Kidney tubule cell (primary cell): ENCODE measurements at regions not wholly inside any gene's neighbourhood (a gene's known extent, or its start where the extent isn't known, plus 50 kb on each side); places are given as distances from the start of the nearest gene placed in this dataset.

Source experiments
- DNase-seq: peaks from one replicate; pipeline ENCODE4 v3.0.0-alpha.2; 2018; ENCODE audit warnings: low spot score

- no peak for DNase-seq
Measured at GRCh38 chr12:20264026-20264425, 104.3 kb upstream of the PDE3A start.

DNA sequence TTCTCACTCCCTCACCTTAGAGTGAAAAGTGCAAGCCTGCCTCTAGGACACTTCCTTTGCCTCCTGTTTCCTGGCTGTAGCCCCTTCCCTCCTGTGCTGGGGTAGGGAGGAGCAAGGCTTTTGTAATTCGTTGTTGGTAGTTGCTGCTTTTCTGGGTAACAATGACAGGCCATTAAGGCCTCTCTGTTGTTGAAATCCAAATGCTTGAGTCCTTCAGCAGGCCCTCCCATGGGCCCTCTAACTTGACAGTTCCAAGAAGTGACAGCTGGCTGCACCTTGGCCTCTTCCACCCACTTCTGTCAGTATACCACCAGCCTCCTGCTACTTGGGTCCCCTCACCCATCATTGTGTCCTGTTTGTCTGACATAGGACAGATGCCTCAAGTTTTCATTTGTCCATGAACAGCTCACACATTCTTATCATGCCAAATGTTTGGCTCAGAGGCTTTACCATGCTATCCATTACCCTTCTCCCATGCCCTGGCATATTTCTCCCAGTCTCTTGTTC is 103.7 kb upstream of the PDE3A start:
- peak; percentile 48 for DNase-seq

DNA sequence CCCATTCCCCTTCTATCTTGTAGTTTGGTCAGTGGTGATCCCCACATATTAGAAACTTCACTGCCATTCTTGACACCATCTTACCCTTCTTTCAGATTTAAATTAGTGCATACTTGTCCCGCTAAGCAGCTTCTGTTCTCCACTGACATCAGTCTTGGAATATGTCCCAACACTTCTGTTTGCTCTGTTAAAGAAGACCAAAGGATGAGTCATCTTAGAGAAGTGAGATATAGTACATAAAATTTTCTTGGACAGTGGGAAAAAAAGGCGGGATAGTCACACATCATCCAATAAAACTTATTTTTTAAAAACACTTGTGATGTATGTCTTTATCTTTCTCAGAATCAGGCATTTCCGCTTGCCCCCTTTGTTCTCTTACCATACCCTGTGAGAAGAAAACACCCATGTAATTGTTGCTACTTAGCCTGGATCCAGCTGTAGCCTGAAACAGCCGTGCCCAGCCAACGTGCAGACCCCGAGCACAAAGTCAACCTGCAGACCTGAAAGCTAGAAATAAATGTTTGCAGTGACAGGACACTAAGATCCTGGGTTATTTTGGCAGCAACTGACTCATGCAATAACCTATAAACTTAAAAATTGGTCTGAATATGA is 100.1 kb upstream of the PDE3A start:
- DNase-seq = peak; percentile 37

GRCh38 chr12:20268771-20269170 is 99.6 kb upstream of the PDE3A start:
- DNase-seq = no peak

GRCh38 chr12:20269337-20270067 is 98.8 kb upstream of the PDE3A start:
- DNase-seq = no peak

GRCh38 chr12:20270557-20270956 is 97.8 kb upstream of the PDE3A start:
- DNase-seq = no peak

DNA sequence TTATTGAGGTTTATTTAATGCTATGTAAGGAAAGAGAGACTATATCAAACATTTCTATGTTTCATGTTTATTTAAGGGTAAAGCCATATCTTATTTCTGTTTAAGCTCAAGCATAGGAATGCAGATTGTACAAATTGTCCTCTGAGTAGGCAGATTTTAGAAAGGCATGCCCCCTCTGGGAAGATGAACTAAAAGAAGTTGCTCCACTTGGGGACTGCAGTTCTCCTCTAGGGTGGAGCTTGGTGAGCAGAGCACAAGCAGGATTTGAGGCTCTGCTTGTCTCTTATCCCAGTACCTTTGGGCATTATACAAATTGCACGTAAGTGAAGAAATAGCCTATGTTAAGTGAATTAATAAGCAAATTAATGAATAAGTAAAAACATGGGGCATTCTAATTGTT is 96.2 kb upstream of the PDE3A start:
- DNase-seq = no peak

- no peak for DNase-seq
Measured at GRCh38 chr12:20272801-20273200, 95.5 kb upstream of the PDE3A start.

GRCh38 chr12:20274008-20274407 is 94.3 kb upstream of the PDE3A start:
- DNase-seq = no peak

GRCh38 chr12:20278276-20278675 is 90.1 kb upstream of the PDE3A start:
- no peak for DNase-seq

DNA sequence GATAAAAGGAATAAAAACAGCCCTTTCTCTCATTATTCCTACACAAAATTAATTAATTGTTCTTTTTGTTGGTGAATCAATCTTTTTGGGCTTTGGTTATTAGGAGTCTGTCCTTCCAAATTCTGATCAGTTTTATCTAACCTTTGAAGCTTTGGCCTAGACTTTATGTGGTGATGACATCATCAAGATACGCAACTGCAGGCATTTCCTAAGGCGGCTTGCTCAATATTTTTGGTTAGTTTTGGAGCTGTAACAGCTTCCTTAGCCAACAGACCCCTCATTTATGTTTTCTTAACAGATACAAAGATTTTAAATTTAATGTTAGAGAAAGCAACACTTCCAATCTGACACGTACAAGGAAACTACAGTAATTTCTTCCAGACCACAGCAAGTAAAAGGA is 87.8 kb upstream of the PDE3A start:
- no peak for DNase-seq

- no peak for DNase-seq
Measured at GRCh38 chr12:20282401-20282800, 85.9 kb upstream of the PDE3A start.

DNA sequence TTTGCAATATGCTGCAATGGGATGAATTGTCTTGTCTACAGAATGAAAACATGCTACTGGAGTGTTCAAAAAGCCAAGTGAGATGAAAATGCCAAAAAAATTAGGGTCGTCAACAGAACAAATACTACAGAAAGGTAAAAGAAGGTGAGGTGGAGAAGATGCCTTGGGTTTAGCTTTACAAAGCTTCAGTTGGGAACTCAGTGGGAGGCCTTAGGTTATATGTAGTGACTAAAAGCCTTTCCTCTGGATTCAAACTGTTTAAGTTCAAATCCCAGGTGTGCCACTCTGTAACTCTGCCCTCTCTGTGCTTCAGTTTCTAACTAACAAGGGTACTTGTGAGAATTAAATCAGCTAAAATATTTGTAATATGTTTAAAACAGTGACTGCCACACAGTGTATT is 84.9 kb upstream of the PDE3A start:
- no peak for DNase-seq

DNA sequence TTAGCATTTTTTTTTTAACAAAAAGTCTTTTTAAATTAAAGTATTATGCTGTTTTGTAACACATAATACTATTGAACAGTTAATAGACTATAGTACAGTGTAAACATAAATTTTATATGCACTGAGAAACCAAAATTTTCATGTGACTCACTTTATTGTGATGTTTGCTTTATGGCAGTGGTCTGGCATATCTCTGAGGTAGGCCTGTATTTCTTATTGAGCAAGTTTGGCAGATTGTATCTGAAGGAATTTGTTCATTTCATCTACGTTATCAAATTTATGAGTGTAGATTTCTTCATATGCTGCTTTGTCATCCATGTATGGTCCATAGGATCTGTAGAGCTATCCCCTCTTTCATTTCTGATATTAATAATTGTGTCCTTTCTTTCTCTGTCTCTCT is 78.8 kb upstream of the PDE3A start:
- no peak for DNase-seq

DNA sequence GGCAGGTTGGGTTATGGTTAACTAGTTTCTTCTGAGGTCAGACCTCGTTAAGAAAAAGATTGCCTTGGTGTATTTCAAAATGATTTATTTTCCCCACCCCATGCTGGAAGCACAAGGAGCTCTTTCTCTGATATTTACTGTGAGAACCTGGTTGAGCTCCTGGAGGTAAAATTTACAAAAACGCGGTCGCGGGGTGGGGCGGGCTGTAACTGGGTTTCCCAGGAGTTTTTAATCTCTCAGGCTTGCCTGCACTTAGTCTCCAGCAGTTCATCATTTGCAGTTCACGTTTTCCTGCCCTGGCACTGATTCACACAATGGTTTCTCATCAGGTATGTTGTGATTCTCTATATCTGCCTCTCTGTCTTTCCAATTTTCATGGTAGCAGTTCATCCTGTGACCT is 67.9 kb upstream of the PDE3A start:
- DNase-seq = no peak

- DNase-seq = no peak
Measured at GRCh38 chr12:20305470-20305869, 62.9 kb upstream of the PDE3A start.

DNA sequence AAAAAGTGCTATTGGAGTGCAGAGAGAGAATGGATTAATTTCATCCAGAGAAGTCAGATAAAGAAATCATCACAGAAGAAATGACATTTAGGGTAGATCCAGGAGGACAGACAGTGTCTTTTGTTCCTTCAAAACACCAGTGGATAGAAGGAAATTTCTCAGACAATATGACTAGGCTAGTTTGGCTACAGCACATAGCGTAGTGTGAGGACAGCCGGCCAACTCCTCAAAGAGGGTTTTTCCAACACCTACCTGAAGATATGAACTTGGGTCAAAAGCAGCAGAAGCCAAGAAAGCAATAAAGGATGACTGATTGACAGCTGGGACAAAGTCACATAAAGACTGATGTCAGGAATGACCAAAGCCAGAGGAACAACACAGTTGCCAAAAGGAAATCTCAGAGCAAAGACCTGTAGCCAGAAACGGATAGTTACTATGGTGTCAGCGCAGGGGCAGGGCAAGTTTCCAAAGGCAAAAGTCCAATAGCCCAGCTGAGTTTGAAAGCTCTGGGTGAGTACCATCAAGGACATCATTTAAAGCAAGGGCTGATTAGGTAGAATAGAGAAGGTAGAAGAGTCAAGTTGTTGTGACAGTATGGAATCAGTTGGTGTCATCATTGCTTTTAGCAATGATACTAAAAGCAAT is 58.7 kb upstream of the PDE3A start:
- DNase-seq = no peak

DNA sequence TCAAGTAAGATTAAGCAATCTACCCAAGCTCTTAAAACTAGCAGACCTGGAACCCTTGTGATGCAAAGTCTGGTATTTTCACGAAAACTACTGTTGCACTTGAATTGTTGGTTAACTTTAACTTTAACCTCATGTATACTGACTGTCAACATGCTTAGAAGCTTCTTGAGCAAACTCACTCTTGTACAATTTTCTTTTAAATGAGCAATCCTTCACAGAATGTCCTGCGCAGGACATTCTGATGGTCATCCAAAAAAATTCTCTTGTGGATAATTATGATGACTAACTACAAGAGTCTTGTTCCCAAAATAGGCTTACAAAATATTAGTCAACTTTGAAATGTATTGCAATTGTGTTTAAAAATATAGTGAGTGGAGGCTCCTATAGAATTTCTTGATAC is 54.0 kb upstream of the PDE3A start:
- DNase-seq = no peak

GRCh38 chr12:20317554-20317953 is 50.8 kb upstream of the PDE3A start:
- no peak for DNase-seq
